GM21390 (cell line): ENCODE measurements at regions not wholly inside any gene's neighbourhood (a gene's known extent, or its start where the extent isn't known, plus 50 kb on each side); places are given as distances from the start of the nearest gene placed in this dataset.
"Not testable (repeated sequence)": the region's sequence is repeated elsewhere in the genome, so short reads cannot be mapped to it uniquely, and the experiment has no call there.

Source experiments
- ATAC-seq: cut with Tn5 transposase; IDR thresholded peaks from one replicate; pipeline ENCODE4 v1.9.1; 2021; ENCODE audit not compliant: unreplicated experiment

- ATAC-seq, result no peak
Measured at GRCh38 chr11:15300341-15300740, 185.6 kb downstream of the INSC start.

GRCh38 chr11:15307619-15308024 lies 192.9 kb downstream of the INSC start:
- ATAC-seq, result no peak

- ATAC-seq, result no peak
Measured at GRCh38 chr11:15308840-15309239, 194.1 kb downstream of the INSC start.

- ATAC-seq, result no peak
Measured at GRCh38 chr11:15309296-15309695, 194.6 kb downstream of the INSC start.

GRCh38 chr11:15313862-15314261 lies 199.1 kb downstream of the INSC start:
- no peak for ATAC-seq

GRCh38 chr11:15318814-15319213 lies 204.1 kb downstream of the INSC start:
- ATAC-seq, result no peak

- ATAC-seq, result no peak
Measured at GRCh38 chr11:15326520-15326919, 211.8 kb downstream of the INSC start.

- no peak for ATAC-seq
Measured at GRCh38 chr11:15327786-15328231, 213.1 kb downstream of the INSC start.

- ATAC-seq, result no peak
Measured at GRCh38 chr11:15333407-15333806, 218.7 kb downstream of the INSC start.

- no peak for ATAC-seq
Measured at GRCh38 chr11:15334766-15335165, 220.0 kb downstream of the INSC start.

- no peak for ATAC-seq
Measured at GRCh38 chr11:15336021-15336420, 221.3 kb downstream of the INSC start.

- ATAC-seq, result no peak
Measured at GRCh38 chr11:15339302-15339701, 224.6 kb downstream of the INSC start.

GRCh38 chr11:15341587-15341986 lies 226.9 kb downstream of the INSC start:
- no peak for ATAC-seq

- no peak for ATAC-seq
Measured at GRCh38 chr11:15342163-15342562, 227.4 kb downstream of the INSC start.

GRCh38 chr11:15346907-15347306 lies 232.2 kb downstream of the INSC start:
- no peak for ATAC-seq

- no peak for ATAC-seq
Measured at GRCh38 chr11:15347969-15348734, 233.4 kb downstream of the INSC start.

GRCh38 chr11:15349413-15349812 lies 234.7 kb downstream of the INSC start:
- ATAC-seq, result no peak

- ATAC-seq, result no peak
Measured at GRCh38 chr11:15361316-15361715, 246.6 kb downstream of the INSC start.

- not testable (repeated sequence) for ATAC-seq
Measured at GRCh38 chr11:15365286-15365685, 250.6 kb downstream of the INSC start.

- no peak for ATAC-seq
Measured at GRCh38 chr11:15367695-15368094, 253.0 kb downstream of the INSC start.

GRCh38 chr11:15370495-15371147 lies 255.9 kb downstream of the INSC start:
- ATAC-seq, result no peak

- no peak for ATAC-seq
Measured at GRCh38 chr11:15371533-15371932, 256.8 kb downstream of the INSC start.

GRCh38 chr11:15374418-15374817 lies 259.7 kb downstream of the INSC start:
- ATAC-seq, result no peak
